ENCODE measurements at regions not wholly inside any gene's neighbourhood (a gene's known extent, or its start where the extent isn't known, plus 50 kb on each side); places are given as distances from the start of the nearest gene placed in this dataset.

DNA sequence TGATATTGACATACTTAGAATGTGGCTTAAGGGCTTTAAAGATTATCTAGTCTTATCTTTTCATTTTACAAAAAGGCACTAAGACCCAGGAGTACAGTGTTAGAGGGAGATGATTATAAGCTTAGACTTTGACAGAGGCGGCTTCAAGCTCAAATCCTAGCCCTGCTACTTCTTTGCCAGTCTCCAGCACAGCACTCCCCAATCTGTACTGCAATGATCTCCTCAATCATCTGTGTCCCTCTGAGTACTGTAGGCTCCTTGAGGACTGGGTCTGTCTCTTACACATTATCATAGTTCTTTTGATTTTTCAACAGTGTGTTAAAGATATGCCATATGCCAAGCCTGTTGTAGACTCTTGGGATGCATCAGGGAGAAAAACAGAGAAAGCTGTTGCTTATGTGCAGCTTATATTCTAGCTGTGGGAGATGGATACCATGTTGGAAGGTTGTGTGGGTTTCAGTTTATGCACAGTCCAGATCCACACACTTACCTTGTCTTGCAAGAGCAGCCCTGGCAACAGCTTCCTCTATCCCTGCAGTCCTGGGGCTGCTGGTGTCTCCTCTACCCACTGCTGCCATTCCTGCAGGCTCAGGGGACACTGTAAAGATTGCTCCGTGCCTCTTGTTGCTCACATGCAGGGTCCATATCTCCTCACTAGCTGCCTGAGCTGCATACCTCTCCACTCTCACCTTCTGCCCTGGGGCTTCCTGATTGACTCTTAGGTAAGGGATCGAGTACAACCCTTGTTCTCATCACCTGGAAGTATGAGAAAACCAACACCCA, 103.9 kb upstream of the TSPAN2 start:
- H3K27ac ChIP-seq (ENCODE audit: low read depth in 2 of 2, low read length in 2 of 2), result no peak overlapping the region
- no peak overlapping the region for H3K9ac ChIP-seq (ENCODE audit: low read length in 3 of 3)
- FAIRE-seq, result no peak

DNA sequence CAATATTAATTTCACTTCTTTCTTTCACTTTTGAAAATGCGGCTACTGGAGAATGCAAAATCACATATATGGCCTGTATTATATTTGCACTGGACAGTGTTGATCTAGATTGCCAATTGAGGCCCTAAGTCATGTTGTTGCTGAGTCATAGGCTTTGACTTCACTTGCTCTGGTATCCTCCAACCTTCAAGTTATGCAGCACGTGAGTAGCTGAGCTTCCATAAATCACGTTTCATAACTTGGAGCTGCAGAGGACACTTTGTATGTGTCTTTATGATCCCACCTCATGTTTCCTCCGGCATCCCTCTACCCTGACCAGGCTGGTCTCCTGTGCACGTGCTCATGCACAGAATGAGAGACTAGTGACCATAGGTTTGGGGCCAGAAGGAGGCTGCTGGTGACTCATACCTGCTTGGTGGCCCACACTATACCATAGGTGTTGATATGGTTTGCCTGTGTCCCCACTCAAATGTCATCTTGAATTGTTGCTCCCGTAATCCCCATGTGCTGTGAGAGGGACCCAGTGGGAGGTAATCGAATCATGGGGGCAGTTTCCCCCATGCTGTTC, 103.0 kb upstream of the TSPAN2 start:
- Histone ChIP-seq H3K9ac (ENCODE audit: low read length in 3 of 3) (no peak overlapping the region), H3K36me3 (ENCODE audit: control insufficient read depth in 2 of 3, insufficient read depth in 3 of 3, low read length in 3 of 3) (no peaks in the 10 kb centered on the region), H3K27me3 (ENCODE audit: control insufficient read depth, insufficient read depth, low read length) (no peaks in the 10 kb centered on the region), H3K4me1 (ENCODE audit: control insufficient read depth in 2 of 3, insufficient read depth in 2 of 3, low read depth in 1 of 3, low read length in 3 of 3) (peaks cover 0 to 2% (median 0%) of the 10 kb centered on the region in 3 donors), H3K27ac (ENCODE audit: low read depth in 2 of 2, low read length in 2 of 2) (no peak overlapping the region), H3K9me3 (ENCODE audit: control insufficient read depth in 2 of 3, insufficient read depth in 1 of 3, low read length in 3 of 3) (no peaks in the 10 kb centered on the region), H3K4me3 (ENCODE audit: low read length in 3 of 3) (no peak overlapping the region)
- FAIRE-seq, result no peak
- DNase-seq, result no peak
- intact Hi-C loops (cut with DNase I), result no loop called here
- TF ChIP-seq, protein P1, sequence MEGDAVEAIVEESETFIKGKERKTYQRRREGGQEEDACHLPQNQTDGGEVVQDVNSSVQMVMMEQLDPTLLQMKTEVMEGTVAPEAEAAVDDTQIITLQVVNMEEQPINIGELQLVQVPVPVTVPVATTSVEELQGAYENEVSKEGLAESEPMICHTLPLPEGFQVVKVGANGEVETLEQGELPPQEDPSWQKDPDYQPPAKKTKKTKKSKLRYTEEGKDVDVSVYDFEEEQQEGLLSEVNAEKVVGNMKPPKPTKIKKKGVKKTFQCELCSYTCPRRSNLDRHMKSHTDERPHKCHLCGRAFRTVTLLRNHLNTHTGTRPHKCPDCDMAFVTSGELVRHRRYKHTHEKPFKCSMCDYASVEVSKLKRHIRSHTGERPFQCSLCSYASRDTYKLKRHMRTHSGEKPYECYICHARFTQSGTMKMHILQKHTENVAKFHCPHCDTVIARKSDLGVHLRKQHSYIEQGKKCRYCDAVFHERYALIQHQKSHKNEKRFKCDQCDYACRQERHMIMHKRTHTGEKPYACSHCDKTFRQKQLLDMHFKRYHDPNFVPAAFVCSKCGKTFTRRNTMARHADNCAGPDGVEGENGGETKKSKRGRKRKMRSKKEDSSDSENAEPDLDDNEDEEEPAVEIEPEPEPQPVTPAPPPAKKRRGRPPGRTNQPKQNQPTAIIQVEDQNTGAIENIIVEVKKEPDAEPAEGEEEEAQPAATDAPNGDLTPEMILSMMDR (IDR thresholded peaks at IDR 0.05; ENCODE audit: borderline replicate concordance, extremely low read depth, insufficient read depth), result no peak

More for the DNA sequence above, 103.9 kb upstream of the TSPAN2 start:
- intact Hi-C loops (cut with DNase I), result no loop called here
- DNase-seq, result no peak
- Histone ChIP-seq H3K36me3 (ENCODE audit: control insufficient read depth in 2 of 3, insufficient read depth in 3 of 3, low read length in 3 of 3) (no peaks in the 10 kb centered on the region), H3K9me3 (ENCODE audit: control insufficient read depth in 2 of 3, insufficient read depth in 1 of 3, low read length in 3 of 3) (no peaks in the 10 kb centered on the region), H3K4me3 (ENCODE audit: low read length in 3 of 3) (no peak overlapping the region), H3K27me3 (ENCODE audit: control insufficient read depth, insufficient read depth, low read length) (no peaks in the 10 kb centered on the region), H3K4me1 (ENCODE audit: control insufficient read depth in 2 of 3, insufficient read depth in 2 of 3, low read depth in 1 of 3, low read length in 3 of 3) (peaks cover 0 to 2% (median 0%) of the 10 kb centered on the region in 3 donors)
- TF ChIP-seq, protein P1 (IDR thresholded peaks at IDR 0.05; ENCODE audit: borderline replicate concordance, extremely low read depth, insufficient read depth), result no peak

DNA sequence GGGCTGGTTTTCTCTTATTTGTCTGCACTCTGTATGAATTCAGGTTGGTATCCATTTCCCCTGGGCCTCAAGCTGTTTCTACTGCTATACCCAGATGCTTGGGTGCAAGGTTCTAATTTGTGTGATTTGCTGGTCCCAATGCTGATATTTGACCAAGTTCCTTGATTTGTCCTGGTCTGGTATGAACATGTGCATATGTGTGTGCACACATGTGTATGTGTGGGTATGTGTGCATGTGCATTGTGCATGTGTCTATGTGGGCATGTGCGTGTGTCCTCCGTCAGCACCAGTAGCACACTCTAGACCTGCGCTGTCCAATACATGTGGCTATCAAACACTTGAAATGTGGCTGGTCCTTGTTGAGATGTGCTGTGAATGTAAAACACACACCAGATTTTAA, 102.4 kb upstream of the TSPAN2 start:
- Histone ChIP-seq H3K4me1 (ENCODE audit: control insufficient read depth in 2 of 3, insufficient read depth in 2 of 3, low read depth in 1 of 3, low read length in 3 of 3) (peaks cover 0 to 2% (median 0%) of the 10 kb centered on the region in 3 donors), H3K9ac (ENCODE audit: low read length in 3 of 3) (no peak overlapping the region), H3K4me3 (ENCODE audit: low read length in 3 of 3) (no peak overlapping the region), H3K27ac (ENCODE audit: low read depth in 2 of 2, low read length in 2 of 2) (no peak overlapping the region), H3K9me3 (ENCODE audit: control insufficient read depth in 2 of 3, insufficient read depth in 1 of 3, low read length in 3 of 3) (no peaks in the 10 kb centered on the region), H3K27me3 (ENCODE audit: control insufficient read depth, insufficient read depth, low read length) (no peaks in the 10 kb centered on the region), H3K36me3 (ENCODE audit: control insufficient read depth in 2 of 3, insufficient read depth in 3 of 3, low read length in 3 of 3) (no peaks in the 10 kb centered on the region)
- TF ChIP-seq, protein P1 (IDR thresholded peaks at IDR 0.05; ENCODE audit: borderline replicate concordance, extremely low read depth, insufficient read depth), result no peak
- DNase-seq (no peak), FAIRE-seq (no peak)
- intact Hi-C loops (cut with DNase I), result no loop called here

Data from kidney (tissue), 13 donors.